Kidney (tissue), 10 donors: ENCODE measurements at regions not wholly inside any gene's neighbourhood (a gene's known extent, or its start where the extent isn't known, plus 50 kb on each side); places are given as distances from the start of the nearest gene placed in this dataset.
"Not testable (repeated sequence)": the region's sequence is repeated elsewhere in the genome, so short reads cannot be mapped to it uniquely, and the experiment has no call there.

ENCODE experiments used
- DNase-seq, 5 donors: peaks; one replicate each; pipeline ENCODE4 v3.0.0-alpha.2; 2013 to 2020
- FAIRE-seq: peaks from 2 replicates; lab custom pipeline; 2012; peaks lifted over from hg19 to GRCh38; lab: Jason Lieb, UNC
- H3K27ac ChIP-seq, 2 donors: one replicate each; pipeline ENCODE4 v1.7.0; 2013; ENCODE audit warnings: low read depth in 2 of 2, low read length in 2 of 2, inconsistent platforms in 1 of 2
- H3K27me3 ChIP-seq: one replicate; pipeline ENCODE4 v1.7.1; 2013; ENCODE audit warnings: low read length, inconsistent platforms; ENCODE audit not compliant: control insufficient read depth, insufficient read depth
- H3K36me3 ChIP-seq, 3 donors: one replicate each; pipeline versions ENCODE4 v1.7.0 to v1.7.1; 2013; ENCODE audit warnings: low read length in 3 of 3, control low read depth in 1 of 3, inconsistent platforms in 1 of 3; ENCODE audit not compliant: insufficient read depth in 3 of 3, control insufficient read depth in 2 of 3
- H3K4me1 ChIP-seq, 3 donors: one replicate each; pipeline versions ENCODE4 v1.7.0 to v1.7.1; 2013; ENCODE audit warnings: low read length in 3 of 3, inconsistent platforms in 1 of 3, low read depth in 1 of 3; ENCODE audit not compliant: control insufficient read depth in 2 of 3, insufficient read depth in 2 of 3
- H3K4me3 ChIP-seq, 3 donors: one replicate each; pipeline versions ENCODE4 v1.7.0 to v1.8.1; 2013; ENCODE audit warnings: low read length in 3 of 3, control low read depth in 1 of 3, inconsistent platforms in 1 of 3
- H3K9ac ChIP-seq, 3 donors: one replicate each; pipeline versions ENCODE4 v1.7.0 to v1.7.1; 2013; ENCODE audit warnings: low read length in 3 of 3, control low read depth in 1 of 3, inconsistent platforms in 1 of 3
- H3K9me3 ChIP-seq, 3 donors: one replicate each; pipeline versions ENCODE4 v1.7.0 to v1.7.1; 2013; ENCODE audit warnings: low read length in 3 of 3, control low read depth in 1 of 3, inconsistent platforms in 1 of 3; ENCODE audit not compliant: control insufficient read depth in 2 of 3, insufficient read depth in 1 of 3
- intact Hi-C: fragments of 100-400 bp; cut with DNase I; formaldehyde crosslinking; loops from one replicate; pipeline ENCODE4 v1.11.1; 2022
- donor health status: control.
- donor health status: control.
- donor health status: DM: yes; HTN: yes; CAD: no.
- donor health status: Normal renal cell carcinoma (clear cell type).

- FAIRE-seq, H3K9ac ChIP-seq, H3K4me3 ChIP-seq, intact Hi-C loops, H3K4me1 ChIP-seq, H3K27me3 ChIP-seq, DNase-seq, H3K27ac ChIP-seq, H3K9me3 ChIP-seq, H3K36me3 ChIP-seq: not testable (repeated sequence)
Observed at GRCh38 chr21:8428668-8429456, 2092.5 kb upstream of the TPTE start.

- H3K27me3 ChIP-seq, H3K36me3 ChIP-seq, H3K4me3 ChIP-seq, DNase-seq, H3K27ac ChIP-seq, FAIRE-seq, H3K4me1 ChIP-seq, intact Hi-C loops, H3K9ac ChIP-seq, H3K9me3 ChIP-seq: not testable (repeated sequence)
Observed at GRCh38 chr21:8434710-8435109, 2086.7 kb upstream of the TPTE start.

- H3K9me3 ChIP-seq, H3K4me1 ChIP-seq, H3K36me3 ChIP-seq, intact Hi-C loops, H3K27me3 ChIP-seq, H3K9ac ChIP-seq, FAIRE-seq, H3K4me3 ChIP-seq, H3K27ac ChIP-seq, DNase-seq: not testable (repeated sequence)
Observed at GRCh38 chr21:8443093-8443492, 2078.3 kb upstream of the TPTE start.

- FAIRE-seq, H3K4me1 ChIP-seq, H3K9me3 ChIP-seq, intact Hi-C loops, H3K4me3 ChIP-seq, H3K9ac ChIP-seq, H3K36me3 ChIP-seq, H3K27ac ChIP-seq, DNase-seq, H3K27me3 ChIP-seq: not testable (repeated sequence)
Observed at GRCh38 chr21:8449807-8450206, 2071.6 kb upstream of the TPTE start.

- H3K9ac ChIP-seq, H3K36me3 ChIP-seq, H3K4me3 ChIP-seq, DNase-seq, FAIRE-seq, H3K9me3 ChIP-seq, intact Hi-C loops, H3K27me3 ChIP-seq, H3K27ac ChIP-seq, H3K4me1 ChIP-seq: not testable (repeated sequence)
Observed at GRCh38 chr21:8455279-8456128, 2065.9 kb upstream of the TPTE start.

- H3K27ac ChIP-seq, H3K9ac ChIP-seq, H3K9me3 ChIP-seq, DNase-seq, H3K27me3 ChIP-seq, intact Hi-C loops, H3K36me3 ChIP-seq, H3K4me3 ChIP-seq, H3K4me1 ChIP-seq, FAIRE-seq: not testable (repeated sequence)
Observed at GRCh38 chr21:8464403-8465152, 2056.8 kb upstream of the TPTE start.

- H3K9me3 ChIP-seq, intact Hi-C loops, H3K4me3 ChIP-seq, H3K4me1 ChIP-seq, H3K9ac ChIP-seq, H3K27ac ChIP-seq, H3K27me3 ChIP-seq, FAIRE-seq, H3K36me3 ChIP-seq: not testable (repeated sequence)
- DNase-seq: peak in 1 of 5 donors; percentile 0
Observed at GRCh38 chr21:8466642-8467041, 2054.7 kb upstream of the TPTE start.
